GM23248 (cell line): ENCODE measurements at regions not wholly inside any gene's neighbourhood (a gene's known extent, or its start where the extent isn't known, plus 50 kb on each side); places are given as distances from the start of the nearest gene placed in this dataset.

Experiments
- EZH2 ChIP-seq: fragments of 200-600 bp; sonication (generic); IDR thresholded peaks from 2 replicates; pipeline ENCODE4 v1.6.1; 2018; ENCODE audit warnings: antibody characterized with exemption, mild to moderate bottlenecking; ENCODE audit not compliant: insufficient read depth, poor library complexity, severe bottlenecking
- EZH2phosphoT487 ChIP-seq: fragments of 200-600 bp; sonication (generic); IDR thresholded peaks from 2 replicates; pipeline ENCODE4 v1.6.1; 2018; ENCODE audit warnings: antibody characterized with exemption, moderate library complexity, mild to moderate bottlenecking, low read depth; ENCODE audit not compliant: insufficient read depth

- TF ChIP-seq EZH2 (no peak), EZH2phosphoT487 (no peak)
Observed at GRCh38 chr2:11024259-11024645, 112.5 kb downstream of the KCNF1 start.
